Peyer's patch (tissue), 4 donors: ENCODE measurements at regions not wholly inside any gene's neighbourhood (a gene's known extent, or its start where the extent isn't known, plus 50 kb on each side); places are given as distances from the start of the nearest gene placed in this dataset.

Experiments used
- DNase-seq, 3 donors: peaks; one replicate each; pipeline ENCODE4 v3.0.0-alpha.2; 2017 to 2019
- H3K27ac ChIP-seq, 4 donors: fragments of 200-600 bp; sonication (generic); one replicate each; pipeline ENCODE4 v1.5.1; 2016 to 2019
- H3K27me3 ChIP-seq, 2 donors: fragments of 200-600 bp; sonication (generic); one replicate each; pipeline ENCODE4 v1.5.1; 2019
- H3K36me3 ChIP-seq, 3 donors: fragments of 200-600 bp; sonication (generic); one replicate each; pipeline ENCODE4 v1.5.1; 2016 to 2019
- H3K4me1 ChIP-seq, 4 donors: fragments of 200-600 bp; sonication (generic); one replicate each; pipeline ENCODE4 v1.5.1; 2016 to 2019
- H3K4me3 ChIP-seq, 4 donors: fragments of 200-600 bp; sonication (generic); 1 replicate in 3 of 4; 2 replicates in 1 of 4; pipeline ENCODE4 v1.5.1; 2016 to 2019; ENCODE audit warnings: mild to moderate bottlenecking in 1 of 4
- H3K9me3 ChIP-seq, 4 donors: fragments of 200-600 bp; sonication (generic); one replicate each; pipeline ENCODE4 v1.5.1; 2016 to 2019; ENCODE audit warnings: mild to moderate bottlenecking in 1 of 4
- POLR2A ChIP-seq, 2 donors: fragments of 450-650 bp; IDR thresholded peaks; one replicate each; pipeline ENCODE4 v1.5.1; 2017; ENCODE audit warnings: antibody characterized with exemption in 2 of 2, mild to moderate bottlenecking in 2 of 2, moderate library complexity in 2 of 2
- TF ChIP-seq, protein P1 (sequence below), 6 experiments: fragments of 450-650 bp in 4 of 6; fragments of 200-600 bp in 2 of 6; sonication (generic) in 1 of 6; IDR thresholded peaks; one replicate each; pipeline ENCODE4 v1.5.1; 2017 to 2019; ENCODE audit warnings: antibody characterized with exemption in 6 of 6, mild to moderate bottlenecking in 3 of 6, moderate library complexity in 1 of 6

DNA sequence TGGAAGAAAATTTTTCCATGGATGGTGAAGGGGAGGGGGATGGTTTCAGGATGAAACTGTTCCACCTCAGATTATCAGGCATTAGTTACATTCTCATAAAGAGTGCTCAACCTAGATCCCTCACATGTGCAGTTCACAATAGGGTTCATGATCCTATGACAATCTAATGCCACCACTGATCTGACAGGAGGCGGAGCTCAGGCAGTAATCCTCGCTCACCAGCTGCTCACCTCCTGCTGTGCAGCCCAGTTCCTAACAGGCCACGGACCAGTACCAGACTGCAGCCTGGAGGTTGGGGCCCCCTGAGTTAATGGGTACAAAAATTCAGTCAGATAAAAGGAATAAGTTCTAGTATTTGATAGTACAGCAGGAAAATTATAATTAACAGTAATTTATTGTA is 337.2 kb downstream of the NPR3 start:
- DNase-seq: no peak
- Histone ChIP-seq H3K9me3 (peaks cover 0 to 4% (median 0%) of the 10 kb centered on the region in 4 donors), H3K27ac (no peak overlapping the region), H3K4me3 (no peak overlapping the region), H3K4me1 (no peaks in the 10 kb centered on the region), H3K36me3 (no peaks in the 10 kb centered on the region), H3K27me3 (no peaks in the 10 kb centered on the region)
- TF ChIP-seq POLR2A (IDR thresholded peaks at IDR 0.05): no peak
- TF ChIP-seq, protein P1, sequence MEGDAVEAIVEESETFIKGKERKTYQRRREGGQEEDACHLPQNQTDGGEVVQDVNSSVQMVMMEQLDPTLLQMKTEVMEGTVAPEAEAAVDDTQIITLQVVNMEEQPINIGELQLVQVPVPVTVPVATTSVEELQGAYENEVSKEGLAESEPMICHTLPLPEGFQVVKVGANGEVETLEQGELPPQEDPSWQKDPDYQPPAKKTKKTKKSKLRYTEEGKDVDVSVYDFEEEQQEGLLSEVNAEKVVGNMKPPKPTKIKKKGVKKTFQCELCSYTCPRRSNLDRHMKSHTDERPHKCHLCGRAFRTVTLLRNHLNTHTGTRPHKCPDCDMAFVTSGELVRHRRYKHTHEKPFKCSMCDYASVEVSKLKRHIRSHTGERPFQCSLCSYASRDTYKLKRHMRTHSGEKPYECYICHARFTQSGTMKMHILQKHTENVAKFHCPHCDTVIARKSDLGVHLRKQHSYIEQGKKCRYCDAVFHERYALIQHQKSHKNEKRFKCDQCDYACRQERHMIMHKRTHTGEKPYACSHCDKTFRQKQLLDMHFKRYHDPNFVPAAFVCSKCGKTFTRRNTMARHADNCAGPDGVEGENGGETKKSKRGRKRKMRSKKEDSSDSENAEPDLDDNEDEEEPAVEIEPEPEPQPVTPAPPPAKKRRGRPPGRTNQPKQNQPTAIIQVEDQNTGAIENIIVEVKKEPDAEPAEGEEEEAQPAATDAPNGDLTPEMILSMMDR (IDR thresholded peaks at IDR 0.05): no peak

DNA sequence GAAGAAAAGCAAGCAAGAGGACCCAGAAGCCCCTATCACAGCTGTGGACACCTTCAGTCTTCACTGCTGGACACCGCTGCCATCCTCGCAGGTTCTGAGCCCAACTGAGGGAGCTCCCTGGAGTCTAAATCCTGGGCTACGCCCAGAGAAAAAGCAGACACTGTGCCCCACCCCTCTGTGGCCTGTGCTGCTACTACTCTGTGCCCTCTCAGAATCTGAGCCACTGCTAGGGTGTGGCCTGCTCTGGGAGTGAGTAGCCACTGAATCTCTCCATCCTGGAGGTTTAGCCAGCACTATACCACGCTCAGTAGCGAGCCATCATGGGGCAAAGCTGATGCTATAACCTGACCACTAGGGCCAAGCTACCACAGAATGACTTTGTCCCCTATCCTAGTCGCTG is 338.2 kb downstream of the NPR3 start:
- Histone ChIP-seq H3K27me3 (no peaks in the 10 kb centered on the region), H3K4me1 (no peaks in the 10 kb centered on the region), H3K4me3 (no peak overlapping the region), H3K27ac (no peak overlapping the region), H3K9me3 (peaks cover 0 to 4% (median 0%) of the 10 kb centered on the region in 4 donors), H3K36me3 (no peaks in the 10 kb centered on the region)
- TF ChIP-seq, protein P1 (IDR thresholded peaks at IDR 0.05): no peak
- no peak for TF ChIP-seq POLR2A (IDR thresholded peaks at IDR 0.05)
- DNase-seq: no peak

DNA sequence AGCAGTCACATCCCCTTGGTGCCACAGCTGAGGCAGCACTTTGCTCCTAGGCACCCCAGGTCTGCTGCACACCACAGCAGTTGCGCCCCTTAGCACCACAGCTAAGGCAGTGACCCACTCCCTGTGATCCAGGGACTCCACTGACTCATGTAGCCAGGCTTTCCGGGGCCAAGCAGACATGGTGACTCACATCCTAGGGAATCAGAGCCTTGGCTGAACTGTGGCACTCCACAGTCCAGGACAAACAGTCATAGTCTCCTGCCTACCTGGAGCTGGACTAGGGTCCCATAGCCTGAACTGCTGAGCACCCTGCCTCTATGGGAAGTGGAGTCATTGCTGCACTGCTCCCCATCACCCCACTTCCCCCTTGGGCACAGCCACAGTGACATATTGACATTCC is 338.7 kb downstream of the NPR3 start:
- Histone ChIP-seq H3K36me3 (no peaks in the 10 kb centered on the region), H3K9me3 (peaks cover 0 to 4% (median 0%) of the 10 kb centered on the region in 4 donors), H3K4me1 (no peaks in the 10 kb centered on the region), H3K27me3 (no peaks in the 10 kb centered on the region), H3K27ac (no peak overlapping the region), H3K4me3 (no peak overlapping the region)
- DNase-seq: no peak
- TF ChIP-seq, protein P1 (IDR thresholded peaks at IDR 0.05): no peak
- TF ChIP-seq POLR2A (IDR thresholded peaks at IDR 0.05): no peak

DNA sequence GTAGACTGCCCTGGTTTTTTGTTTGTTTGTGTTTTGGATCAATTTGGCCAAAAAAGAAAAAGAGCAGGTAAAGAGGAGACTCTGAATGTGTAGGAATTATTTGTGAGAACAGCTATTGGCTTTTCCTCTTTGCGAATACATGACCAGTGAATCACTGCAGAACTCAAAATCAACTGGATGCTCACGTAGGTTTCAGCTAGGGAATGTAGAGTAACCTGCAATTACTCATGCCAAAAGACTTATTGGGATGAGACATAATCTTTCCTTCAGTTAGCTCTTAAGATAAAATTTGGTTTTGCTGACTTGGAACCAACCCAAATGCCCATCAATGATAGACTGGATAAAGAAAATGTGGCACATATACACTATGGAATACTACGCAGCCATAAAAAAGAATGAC is 348.0 kb downstream of the NPR3 start:
- H3K27ac ChIP-seq: no peak overlapping the region
- no peak for DNase-seq
- TF ChIP-seq POLR2A (IDR thresholded peaks at IDR 0.05): no peak
- TF ChIP-seq, protein P1 (IDR thresholded peaks at IDR 0.05): no peak

DNA sequence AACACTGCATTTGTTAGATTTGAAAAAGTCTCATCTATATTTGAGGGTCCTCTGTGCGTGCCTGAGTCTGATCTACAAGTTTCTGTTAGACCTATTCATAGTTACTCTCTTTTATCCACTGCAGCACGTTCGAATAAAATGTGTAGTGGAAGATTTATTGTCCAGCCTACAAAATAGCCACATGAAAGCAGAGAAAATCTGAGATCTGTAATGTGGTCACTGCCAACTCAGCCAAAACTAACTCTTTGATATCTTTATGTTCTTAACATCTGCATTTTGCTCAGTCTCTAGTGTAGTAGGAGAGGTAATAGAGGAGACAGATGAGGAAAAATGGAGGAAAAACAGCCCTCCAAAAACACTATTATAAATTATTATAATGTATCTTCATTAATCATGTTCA is 354.0 kb downstream of the NPR3 start:
- H3K9me3 ChIP-seq: no peaks in the 10 kb centered on the region
- no peak for DNase-seq
- no peak for TF ChIP-seq POLR2A (IDR thresholded peaks at IDR 0.05)
- TF ChIP-seq, protein P1 (IDR thresholded peaks at IDR 0.05): no peak
- H3K36me3 ChIP-seq: no peaks in the 10 kb centered on the region
- no peak overlapping the region for H3K27ac ChIP-seq
- H3K4me1 ChIP-seq: no peaks in the 10 kb centered on the region
- H3K4me3 ChIP-seq: no peak overlapping the region
- no peaks in the 10 kb centered on the region for H3K27me3 ChIP-seq

More for the DNA sequence above, 348.0 kb downstream of the NPR3 start:
- no peaks in the 10 kb centered on the region for H3K36me3 ChIP-seq
- H3K9me3 ChIP-seq: no peaks in the 10 kb centered on the region
- no peak overlapping the region for H3K4me3 ChIP-seq
- no peaks in the 10 kb centered on the region for H3K4me1 ChIP-seq
- no peaks in the 10 kb centered on the region for H3K27me3 ChIP-seq

DNA sequence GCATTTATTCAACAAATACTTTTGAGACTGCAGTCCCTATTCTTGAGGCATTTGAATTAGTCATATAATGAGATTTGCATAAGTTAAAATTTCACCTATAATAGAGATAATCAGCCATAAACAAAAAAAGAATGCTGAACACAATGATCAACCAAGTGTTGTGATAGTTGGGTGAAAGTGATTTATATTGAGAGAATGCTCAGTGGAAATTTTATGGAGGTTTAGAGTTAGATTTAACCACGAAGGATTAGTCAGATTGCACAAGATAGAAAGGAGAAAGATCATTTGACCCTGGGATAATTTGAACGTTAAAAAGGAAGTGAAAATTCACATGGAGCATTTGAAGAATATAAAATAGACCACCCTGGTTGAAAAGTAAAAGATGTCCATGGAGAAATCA is 356.2 kb downstream of the NPR3 start:
- Histone ChIP-seq H3K27me3 (no peaks in the 10 kb centered on the region), H3K27ac (no peak overlapping the region), H3K36me3 (no peaks in the 10 kb centered on the region), H3K4me1 (no peaks in the 10 kb centered on the region), H3K9me3 (no peaks in the 10 kb centered on the region), H3K4me3 (no peak overlapping the region)
- no peak for DNase-seq
- TF ChIP-seq, protein P1 (IDR thresholded peaks at IDR 0.05): no peak
- TF ChIP-seq POLR2A (IDR thresholded peaks at IDR 0.05): no peak
